GM23338 (cell line): ENCODE measurements at regions not wholly inside any gene's neighbourhood (a gene's known extent, or its start where the extent isn't known, plus 50 kb on each side); places are given as distances from the start of the nearest gene placed in this dataset.

Experiments
- CREB1 ChIP-seq: fragments of 250-450 bp; sonication (Bioruptor Pico); IDR thresholded peaks from 2 replicates; pipeline ENCODE4 v1.5.0; 2020; ENCODE audit warnings: low read depth, mild to moderate bottlenecking, moderate library complexity
- CTCF ChIP-seq, 2 experiments: fragments of 200-600 bp in 1 of 2; sonication (generic) in 1 of 2; conservative IDR thresholded peaks; 2 replicates each; pipeline versions ENCODE4 v1.5.1 to v1.6.1; 2016 to 2017; ENCODE audit warnings: antibody characterized with exemption in 2 of 2, low read depth in 2 of 2, mild to moderate bottlenecking in 2 of 2, moderate library complexity in 1 of 2
- EZH2 ChIP-seq: fragments of 200-600 bp; sonication (generic); IDR thresholded peaks from one replicate; pipeline ENCODE4 v1.8.0; 2017; ENCODE audit warnings: antibody characterized with exemption, mild to moderate bottlenecking, low read depth; ENCODE audit not compliant: unreplicated experiment
- EZH2phosphoT487 ChIP-seq: fragments of 200-600 bp; sonication (generic); IDR thresholded peaks from one replicate; pipeline ENCODE4 v1.8.1; 2018; ENCODE audit warnings: antibody characterized with exemption; ENCODE audit not compliant: unreplicated experiment
- POLR2AphosphoS5 ChIP-seq: IDR thresholded peaks from 2 replicates; pipeline ENCODE4 v1.6.1; 2016; ENCODE audit warnings: antibody characterized with exemption, low read depth
- REST ChIP-seq: IDR thresholded peaks from one replicate; pipeline ENCODE4 v1.6.1; 2018; ENCODE audit warnings: antibody characterized with exemption; ENCODE audit not compliant: unreplicated experiment
- STAT1 ChIP-seq: IDR thresholded peaks from one replicate; pipeline ENCODE4 v1.6.1; 2016; ENCODE audit warnings: antibody characterized with exemption; ENCODE audit not compliant: unreplicated experiment

GRCh38 chr4:181670506-181670905, 572.7 kb upstream of the TENM3 start:
- no peak for TF ChIP-seq CTCF (conservative IDR thresholded peaks at IDR 0.05; ENCODE audit: low read depth in 2 of 2)
- no peak for TF ChIP-seq POLR2AphosphoS5
- no peak for TF ChIP-seq EZH2
- TF ChIP-seq REST = no peak
- TF ChIP-seq STAT1 = no peak
- TF ChIP-seq EZH2phosphoT487 = no peak
- TF ChIP-seq CREB1 (CRISPR knock-in tag) = no peak
